H1 (cell line): ENCODE measurements at regions not wholly inside any gene's neighbourhood (a gene's known extent, or its start where the extent isn't known, plus 50 kb on each side); places are given as distances from the start of the nearest gene placed in this dataset.

Experiments
- HDAC2 ChIP-seq, 2 experiments: fragments of 300-600 bp in 1 of 2; sonication (generic) in 1 of 2; IDR thresholded peaks; 2 replicates each; pipeline ENCODE4 v1.6.1; 2011 to 2012; ENCODE audit warnings: low read depth in 2 of 2, low read length in 2 of 2, mild to moderate bottlenecking in 2 of 2, moderate library complexity in 2 of 2, borderline replicate concordance in 1 of 2, inconsistent platforms in 1 of 2
- JUN ChIP-seq: IDR thresholded peaks from 2 replicates; pipeline ENCODE4 v1.6.1; 2011; ENCODE audit warnings: low read depth, mild to moderate bottlenecking, improper control_type of control experiment, low read length
- RFX5 ChIP-seq: IDR thresholded peaks from 2 replicates; pipeline ENCODE4 v1.6.1; 2011; ENCODE audit warnings: low read depth, low read length, improper control_type of control experiment, borderline replicate concordance
- RNF2 ChIP-seq: fragments of 200-900, 300-1000 bp; sonication (generic); IDR thresholded peaks from 2 replicates; pipeline ENCODE4 v1.7.1; 2016; ENCODE audit warnings: borderline replicate concordance, low read depth, mild to moderate bottlenecking, antibody characterized with exemption, low read length; ENCODE audit not compliant: poor library complexity, severe bottlenecking; ENCODE audit errors: missing control alignments
- TCF12 ChIP-seq: IDR thresholded peaks from 2 replicates; pipeline ENCODE4 v1.6.1; 2011; ENCODE audit warnings: low read depth, mild to moderate bottlenecking, low read length
- TF ChIP-seq, protein P1 (sequence below): fragments of 300-600 bp; sonication (generic); IDR thresholded peaks from 2 replicates; pipeline ENCODE4 v1.7.1; 2012; ENCODE audit warnings: low read length, moderate library complexity, mild to moderate bottlenecking, inconsistent platforms; ENCODE audit not compliant: insufficient replicate concordance

DNA sequence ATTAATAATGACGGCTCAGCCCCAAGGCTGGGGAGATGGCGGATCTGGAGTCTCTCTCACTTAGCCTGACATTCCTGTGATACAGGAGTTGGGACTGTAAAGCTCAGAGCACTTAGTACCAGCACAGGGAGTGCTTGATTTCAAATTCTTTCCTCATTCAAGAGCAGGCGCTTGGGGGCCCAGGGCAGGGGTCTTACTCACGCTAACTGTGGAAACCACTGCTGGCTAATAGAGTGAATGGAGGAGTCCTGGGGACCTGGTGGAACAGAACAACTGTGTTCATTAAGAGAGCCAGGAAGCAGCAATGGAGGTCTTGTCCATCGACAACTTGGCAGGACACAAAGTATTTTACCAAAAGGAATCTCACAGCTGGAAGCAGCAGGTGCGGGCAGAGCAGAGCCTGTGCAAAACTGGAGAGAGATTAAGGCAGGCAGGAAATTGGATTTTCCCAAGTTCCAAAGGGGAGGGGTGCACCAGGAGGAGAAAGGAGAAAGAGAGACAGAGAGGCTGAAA lies 358.9 kb downstream of the TNS1 start (continued):
- TF ChIP-seq RNF2 = no peak
- TF ChIP-seq, protein P1, sequence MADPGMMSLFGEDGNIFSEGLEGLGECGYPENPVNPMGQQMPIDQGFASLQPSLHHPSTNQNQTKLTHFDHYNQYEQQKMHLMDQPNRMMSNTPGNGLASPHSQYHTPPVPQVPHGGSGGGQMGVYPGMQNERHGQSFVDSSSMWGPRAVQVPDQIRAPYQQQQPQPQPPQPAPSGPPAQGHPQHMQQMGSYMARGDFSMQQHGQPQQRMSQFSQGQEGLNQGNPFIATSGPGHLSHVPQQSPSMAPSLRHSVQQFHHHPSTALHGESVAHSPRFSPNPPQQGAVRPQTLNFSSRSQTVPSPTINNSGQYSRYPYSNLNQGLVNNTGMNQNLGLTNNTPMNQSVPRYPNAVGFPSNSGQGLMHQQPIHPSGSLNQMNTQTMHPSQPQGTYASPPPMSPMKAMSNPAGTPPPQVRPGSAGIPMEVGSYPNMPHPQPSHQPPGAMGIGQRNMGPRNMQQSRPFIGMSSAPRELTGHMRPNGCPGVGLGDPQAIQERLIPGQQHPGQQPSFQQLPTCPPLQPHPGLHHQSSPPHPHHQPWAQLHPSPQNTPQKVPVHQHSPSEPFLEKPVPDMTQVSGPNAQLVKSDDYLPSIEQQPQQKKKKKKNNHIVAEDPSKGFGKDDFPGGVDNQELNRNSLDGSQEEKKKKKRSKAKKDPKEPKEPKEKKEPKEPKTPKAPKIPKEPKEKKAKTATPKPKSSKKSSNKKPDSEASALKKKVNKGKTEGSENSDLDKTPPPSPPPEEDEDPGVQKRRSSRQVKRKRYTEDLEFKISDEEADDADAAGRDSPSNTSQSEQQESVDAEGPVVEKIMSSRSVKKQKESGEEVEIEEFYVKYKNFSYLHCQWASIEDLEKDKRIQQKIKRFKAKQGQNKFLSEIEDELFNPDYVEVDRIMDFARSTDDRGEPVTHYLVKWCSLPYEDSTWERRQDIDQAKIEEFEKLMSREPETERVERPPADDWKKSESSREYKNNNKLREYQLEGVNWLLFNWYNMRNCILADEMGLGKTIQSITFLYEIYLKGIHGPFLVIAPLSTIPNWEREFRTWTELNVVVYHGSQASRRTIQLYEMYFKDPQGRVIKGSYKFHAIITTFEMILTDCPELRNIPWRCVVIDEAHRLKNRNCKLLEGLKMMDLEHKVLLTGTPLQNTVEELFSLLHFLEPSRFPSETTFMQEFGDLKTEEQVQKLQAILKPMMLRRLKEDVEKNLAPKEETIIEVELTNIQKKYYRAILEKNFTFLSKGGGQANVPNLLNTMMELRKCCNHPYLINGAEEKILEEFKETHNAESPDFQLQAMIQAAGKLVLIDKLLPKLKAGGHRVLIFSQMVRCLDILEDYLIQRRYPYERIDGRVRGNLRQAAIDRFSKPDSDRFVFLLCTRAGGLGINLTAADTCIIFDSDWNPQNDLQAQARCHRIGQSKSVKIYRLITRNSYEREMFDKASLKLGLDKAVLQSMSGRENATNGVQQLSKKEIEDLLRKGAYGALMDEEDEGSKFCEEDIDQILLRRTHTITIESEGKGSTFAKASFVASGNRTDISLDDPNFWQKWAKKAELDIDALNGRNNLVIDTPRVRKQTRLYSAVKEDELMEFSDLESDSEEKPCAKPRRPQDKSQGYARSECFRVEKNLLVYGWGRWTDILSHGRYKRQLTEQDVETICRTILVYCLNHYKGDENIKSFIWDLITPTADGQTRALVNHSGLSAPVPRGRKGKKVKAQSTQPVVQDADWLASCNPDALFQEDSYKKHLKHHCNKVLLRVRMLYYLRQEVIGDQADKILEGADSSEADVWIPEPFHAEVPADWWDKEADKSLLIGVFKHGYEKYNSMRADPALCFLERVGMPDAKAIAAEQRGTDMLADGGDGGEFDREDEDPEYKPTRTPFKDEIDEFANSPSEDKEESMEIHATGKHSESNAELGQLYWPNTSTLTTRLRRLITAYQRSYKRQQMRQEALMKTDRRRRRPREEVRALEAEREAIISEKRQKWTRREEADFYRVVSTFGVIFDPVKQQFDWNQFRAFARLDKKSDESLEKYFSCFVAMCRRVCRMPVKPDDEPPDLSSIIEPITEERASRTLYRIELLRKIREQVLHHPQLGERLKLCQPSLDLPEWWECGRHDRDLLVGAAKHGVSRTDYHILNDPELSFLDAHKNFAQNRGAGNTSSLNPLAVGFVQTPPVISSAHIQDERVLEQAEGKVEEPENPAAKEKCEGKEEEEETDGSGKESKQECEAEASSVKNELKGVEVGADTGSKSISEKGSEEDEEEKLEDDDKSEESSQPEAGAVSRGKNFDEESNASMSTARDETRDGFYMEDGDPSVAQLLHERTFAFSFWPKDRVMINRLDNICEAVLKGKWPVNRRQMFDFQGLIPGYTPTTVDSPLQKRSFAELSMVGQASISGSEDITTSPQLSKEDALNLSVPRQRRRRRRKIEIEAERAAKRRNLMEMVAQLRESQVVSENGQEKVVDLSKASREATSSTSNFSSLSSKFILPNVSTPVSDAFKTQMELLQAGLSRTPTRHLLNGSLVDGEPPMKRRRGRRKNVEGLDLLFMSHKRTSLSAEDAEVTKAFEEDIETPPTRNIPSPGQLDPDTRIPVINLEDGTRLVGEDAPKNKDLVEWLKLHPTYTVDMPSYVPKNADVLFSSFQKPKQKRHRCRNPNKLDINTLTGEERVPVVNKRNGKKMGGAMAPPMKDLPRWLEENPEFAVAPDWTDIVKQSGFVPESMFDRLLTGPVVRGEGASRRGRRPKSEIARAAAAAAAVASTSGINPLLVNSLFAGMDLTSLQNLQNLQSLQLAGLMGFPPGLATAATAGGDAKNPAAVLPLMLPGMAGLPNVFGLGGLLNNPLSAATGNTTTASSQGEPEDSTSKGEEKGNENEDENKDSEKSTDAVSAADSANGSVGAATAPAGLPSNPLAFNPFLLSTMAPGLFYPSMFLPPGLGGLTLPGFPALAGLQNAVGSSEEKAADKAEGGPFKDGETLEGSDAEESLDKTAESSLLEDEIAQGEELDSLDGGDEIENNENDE = no peak
- no peak for TF ChIP-seq HDAC2 (IDR thresholded peaks at IDR 0.05; ENCODE audit: borderline replicate concordance in 1 of 2, low read depth in 2 of 2, low read length in 2 of 2)
- TF ChIP-seq JUN = no peak
- TF ChIP-seq TCF12 = no peak
- no peak for TF ChIP-seq RFX5
